ENCODE measurements at regions not wholly inside any gene's neighbourhood (a gene's known extent, or its start where the extent isn't known, plus 50 kb on each side); places are given as distances from the start of the nearest gene placed in this dataset.

DNA sequence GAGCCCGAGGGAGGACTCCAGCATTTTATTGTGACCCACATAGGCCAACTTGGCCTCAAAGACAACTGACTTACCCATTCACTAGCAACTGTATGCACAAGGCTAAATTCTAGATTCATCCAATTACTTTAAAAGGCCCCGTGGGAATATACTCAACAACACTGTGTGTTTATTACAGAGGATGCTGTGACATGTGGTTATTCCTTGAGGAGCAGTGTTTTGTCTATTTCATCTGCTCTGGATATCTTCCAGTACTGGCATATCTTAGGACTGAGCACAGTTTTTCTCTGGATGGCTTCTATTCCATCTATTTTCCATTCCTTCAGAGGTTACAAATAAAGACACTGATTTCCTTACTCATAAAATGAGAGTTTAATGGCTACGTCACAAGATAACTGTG, 87.2 kb upstream of the KRAS start:
- Histone ChIP-seq H2BK120ac (replicated peaks; ENCODE audit: low read depth, low read length) (no peak overlapping the region), H3K4me3 (ENCODE audit: extremely low read depth in 1 of 4, insufficient read depth in 2 of 4, low read depth in 3 of 4, low read length in 4 of 4) (no peak overlapping the region), H3K23me2 (ENCODE audit: low read depth, low read length) (no peaks in the 10 kb centered on the region), H3K23ac (ENCODE audit: insufficient read length) (no peak overlapping the region), H4K5ac (ENCODE audit: insufficient read length, low read depth, low read length) (no peak overlapping the region), H3K56ac (replicated peaks; ENCODE audit: insufficient read length, low read depth, low read length) (no peak overlapping the region), H3K79me1 (ENCODE audit: low read depth, low read length) (no peaks in the 10 kb centered on the region), H3K14ac (ENCODE audit: insufficient read length) (no peak overlapping the region), H2AFZ (ENCODE audit: low read length) (no peak overlapping the region), H3K36me3 (ENCODE audit: control insufficient read depth in 2 of 4, insufficient read depth in 4 of 4, low read length in 3 of 4) (no peaks in the 10 kb centered on the region), H3K4me1 (replicated peaks in 1 of 4; ENCODE audit: control insufficient read depth in 3 of 4, insufficient read depth in 4 of 4, low read length in 3 of 4) (no peaks in the 10 kb centered on the region), H3K9me3 (ENCODE audit: insufficient read depth in 2 of 2, low read depth in 1 of 2, low read length in 1 of 2) (no peaks in the 10 kb centered on the region), H2BK15ac (ENCODE audit: low read length) (no peak overlapping the region), H4K8ac (ENCODE audit: extremely low read depth, insufficient read depth, low read length) (no peak overlapping the region), H2BK12ac (ENCODE audit: low read depth, low read length) (no peak overlapping the region), H3K18ac (ENCODE audit: extremely low read depth, low read length) (no peak overlapping the region), H3K27me3 (replicated peaks in 1 of 4; ENCODE audit: control insufficient read depth in 3 of 4, extremely low read depth in 1 of 4, insufficient read depth in 3 of 4, low read length in 3 of 4) (no peaks in the 10 kb centered on the region), H3K79me2 (ENCODE audit: control insufficient read depth in 1 of 2, insufficient read depth in 2 of 2, low read length in 2 of 2) (no peaks in the 10 kb centered on the region), H3K9ac (replicated peaks in 1 of 4; ENCODE audit: extremely low read depth in 1 of 4, low read depth in 3 of 4, low read length in 3 of 4) (no peak overlapping the region), H4K20me1 (replicated peaks in 1 of 2; ENCODE audit: control insufficient read depth in 1 of 2, insufficient read depth in 2 of 2, low read length in 2 of 2) (no peaks in the 10 kb centered on the region), H2AK5ac (ENCODE audit: low read depth, low read length) (no peak overlapping the region), H4K91ac (replicated peaks; ENCODE audit: insufficient read length, low read length) (no peak overlapping the region), H2BK5ac (ENCODE audit: low read depth, low read length) (no peak overlapping the region), H3K4me2 (ENCODE audit: insufficient read depth in 1 of 2, low read depth in 2 of 2, low read length in 2 of 2) (no peak overlapping the region), H3K4ac (replicated peaks; ENCODE audit: insufficient read length, low read depth, low read length) (no peak overlapping the region), H3K27ac (ENCODE audit: low read depth, low read length) (no peak overlapping the region), H2BK20ac (ENCODE audit: low read length) (no peak overlapping the region)
- CTCF ChIA-PET (ENCODE audit: partially characterized antibody): no interaction called here
- FAIRE-seq (no peak), DNase-seq (ENCODE audit: low read depth in 1 of 2, low spot score in 2 of 2) (no peak)
- TF ChIP-seq FOSL1 (IDR thresholded peaks at IDR 0.05; ENCODE audit: insufficient read depth, low read depth, low read length) (no peak), KDM4A (IDR thresholded peaks at IDR 0.05; ENCODE audit: low read depth, low read length, severe bottlenecking) (no peak), CHD2 (IDR thresholded peaks at IDR 0.05; ENCODE audit: low read length) (no peak), RNF2 (IDR thresholded peaks at IDR 0.05; ENCODE audit: borderline replicate concordance, low read depth, low read length, missing control alignments, poor library complexity, severe bottlenecking) (no peak), BCL11A (IDR thresholded peaks at IDR 0.05; ENCODE audit: low read depth in 2 of 2, low read length in 2 of 2) (no peak), GTF2F1 (IDR thresholded peaks at IDR 0.05; ENCODE audit: borderline replicate concordance, low read depth, low read length) (no peak), POU5F1 (IDR thresholded peaks at IDR 0.05; ENCODE audit: low read depth, low read length) (no peak), TAF1 (IDR thresholded peaks at IDR 0.05; ENCODE audit: low read depth, low read length) (no peak), SP2 (IDR thresholded peaks at IDR 0.05; ENCODE audit: low read length) (no peak), SRF (IDR thresholded peaks at IDR 0.05; ENCODE audit: low read depth, low read length) (no peak), TAF7 (optimal IDR thresholded peaks at IDR 0.05; ENCODE audit: borderline replicate concordance, low read depth, low read length) (no peak), SUZ12 (IDR thresholded peaks at IDR 0.05; ENCODE audit: low read length) (no peak)
- TF ChIP-seq, protein P1, sequence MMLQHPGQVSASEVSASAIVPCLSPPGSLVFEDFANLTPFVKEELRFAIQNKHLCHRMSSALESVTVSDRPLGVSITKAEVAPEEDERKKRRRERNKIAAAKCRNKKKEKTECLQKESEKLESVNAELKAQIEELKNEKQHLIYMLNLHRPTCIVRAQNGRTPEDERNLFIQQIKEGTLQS (IDR thresholded peaks at IDR 0.05; ENCODE audit: insufficient read depth, low read depth, low read length): no peak
- WGBS, 2 experiments (ENCODE audit: extremely low coverage in 1 of 2, insufficient coverage in 1 of 2, insufficient read length in 1 of 2, insufficient replicate concordance in 2 of 2, low coverage in 1 of 2, low lambda C conversion rate in 2 of 2, missing lambda C conversion rate in 1 of 2): 89% methylated on average over 3 of the region's 3 CpGs; no CpG with 5 or more reads in 1 of the 2 experiments
- POLR2A ChIA-PET (ENCODE audit: partially characterized antibody): no interaction called here

All from H1 (cell line).